GM12878 (cell line): ENCODE measurements at regions not wholly inside any gene's neighbourhood (a gene's known extent, or its start where the extent isn't known, plus 50 kb on each side); places are given as distances from the start of the nearest gene placed in this dataset.

Experiments used
- ATAC-seq: fragments of 200-7000 bp; cut with Tn5 transposase; 3 replicates; pipeline ENCODE4 v1.9.1; 2020; ENCODE audit warnings: mild to moderate bottlenecking, moderate library complexity
- BruUV-seq: library from RNA; stranded (reverse); fragments of 400-500 nt; replicated peaks from 2 replicates; lab custom pipeline; 2021; lab: Mats Ljungman, UMichigan
- CTCF ChIA-PET: fragments of 300-600 bp; sonication (Branson Sonifier 250); formaldehyde crosslinking; extraction: SDS; loops from one replicate; lab custom pipeline; 2021; ENCODE audit warnings: inconsistent platforms; lab: Yijun Ruan, JAX
- POLR2A ChIA-PET: fragments of 350-600 bp; formaldehyde crosslinking; extraction: SDS; loops from one replicate; lab custom pipeline; 2021; ENCODE audit warnings: inconsistent platforms; lab: Charles Lee
- RAD21 ChIA-PET: fragments of 300-600 bp; sonication (Branson Sonifier 250); formaldehyde crosslinking; loops from one replicate; lab custom pipeline; 2023; ENCODE audit warnings: antibody characterized with exemption; ENCODE audit not compliant: unreplicated experiment; lab: Charles Lee
- SMC1A ChIA-PET: fragments of 300-600 bp; sonication (Branson Sonifier 250); formaldehyde crosslinking; loops from one replicate; lab custom pipeline; 2023; ENCODE audit not compliant: unreplicated experiment, uncharacterized antibody; lab: Charles Lee
- DNase-seq: peaks from one replicate; pipeline ENCODE4 v3.0.0-alpha.2; 2011; ENCODE audit warnings: low read depth, low spot score
- FAIRE-seq: peaks from 3 replicates; lab custom pipeline; 2011; peaks lifted over from hg19 to GRCh38; lab: Jason Lieb, UNC
- H2AFZ ChIP-seq: 2 replicates; pipeline ENCODE4 v1.6.0; 2011; ENCODE audit warnings: low read depth, low read length, control low read depth; ENCODE audit not compliant: control insufficient read depth
- H3K27ac ChIP-seq: 2 replicates; pipeline ENCODE4 v1.5.1; 2011; ENCODE audit warnings: control low read depth; ENCODE audit not compliant: control insufficient read depth, insufficient read depth
- H3K27me3 ChIP-seq, 2 experiments: replicated peaks in 1 of 2; 2 replicates each; pipeline versions ENCODE4 v1.6.0 to v1.6.1; 2011; ENCODE audit warnings: low read length in 1 of 2; ENCODE audit not compliant: control insufficient read depth in 2 of 2, insufficient read depth in 2 of 2
- H3K36me3 ChIP-seq, 2 experiments: 2 replicates each; pipeline ENCODE4 v1.5.1; 2011; ENCODE audit warnings: low read length in 1 of 2; ENCODE audit not compliant: control insufficient read depth in 2 of 2, insufficient read depth in 2 of 2
- H3K4me1 ChIP-seq: 2 replicates; pipeline ENCODE4 v1.6.1; 2011; ENCODE audit warnings: mild to moderate bottlenecking, low read length, moderate library complexity, mixed read lengths; ENCODE audit not compliant: control insufficient read depth, insufficient read depth
- H3K4me2 ChIP-seq: 2 replicates; pipeline ENCODE4 v1.6.0; 2011; ENCODE audit warnings: control low read depth; ENCODE audit not compliant: control insufficient read depth, insufficient read depth
- H3K4me3 ChIP-seq: fragments of 200-600 bp; sonication (generic); 2 replicates; pipeline ENCODE4 v1.5.1; 2016
- H3K79me2 ChIP-seq: 2 replicates; pipeline ENCODE4 v1.6.0; 2011; ENCODE audit warnings: low read length; ENCODE audit not compliant: control insufficient read depth, insufficient read depth
- H3K9ac ChIP-seq: 2 replicates; pipeline ENCODE4 v1.8.0; 2011; ENCODE audit warnings: low read length, control low read depth, mixed read lengths; ENCODE audit not compliant: control insufficient read depth, insufficient read depth
- H3K9me3 ChIP-seq: replicated peaks from 3 replicates; pipeline ENCODE4 v1.5.1; 2011; ENCODE audit warnings: mild to moderate bottlenecking, low read length; ENCODE audit not compliant: control insufficient read depth, insufficient read depth
- H4K20me1 ChIP-seq: 2 replicates; pipeline ENCODE4 v1.6.0; 2011; ENCODE audit not compliant: control insufficient read depth, insufficient read depth
- ASH2L ChIP-seq: fragments of 300-600, 200-600 bp; sonication (generic); IDR thresholded peaks from 2 replicates; pipeline ENCODE4 v1.6.1; 2017; ENCODE audit warnings: low read depth, mild to moderate bottlenecking, borderline replicate concordance
- CEBPZ ChIP-seq: fragments of 150-350 bp; IDR thresholded peaks from 2 replicates; pipeline ENCODE4 v1.6.1; 2016; ENCODE audit warnings: low read depth, low read length
- CREM ChIP-seq: IDR thresholded peaks from 2 replicates; pipeline ENCODE4 v1.6.1; 2014; ENCODE audit warnings: antibody characterized with exemption, low read depth
- EGR1 ChIP-seq, 2 experiments: IDR thresholded peaks; 1 replicate in 1 of 2; 2 replicates in 1 of 2; pipeline ENCODE4 v1.6.1; 2011 to 2012; ENCODE audit warnings: low read depth in 2 of 2, low read length in 2 of 2, borderline replicate concordance in 1 of 2, mild to moderate bottlenecking in 1 of 2, moderate library complexity in 1 of 2
- EP300 ChIP-seq, 2 experiments: fragments of 150-350 bp in 1 of 2; IDR thresholded peaks; 2 replicates each; pipeline ENCODE4 v1.6.1; 2011 to 2012; ENCODE audit warnings: low read depth in 2 of 2, low read length in 2 of 2, borderline replicate concordance in 1 of 2, improper control_type of control experiment in 1 of 2, inconsistent platforms in 1 of 2; ENCODE audit not compliant: control insufficient read depth in 1 of 2
- HDAC2 ChIP-seq: fragments of 200-600 bp; sonication (generic); IDR thresholded peaks from 2 replicates; pipeline ENCODE4 v1.6.1; 2017
- IRF3 ChIP-seq: fragments of 450-650 bp; IDR thresholded peaks from 2 replicates; pipeline ENCODE4 v1.6.1; 2014; ENCODE audit warnings: mild to moderate bottlenecking
- KLF5 ChIP-seq: fragments of 450-650 bp; IDR thresholded peaks from 2 replicates; pipeline ENCODE4 v1.6.1; 2014; ENCODE audit warnings: mild to moderate bottlenecking; ENCODE audit not compliant: partially characterized antibody
- NFYA ChIP-seq: IDR thresholded peaks from 2 replicates; pipeline ENCODE4 v1.6.1; 2011; ENCODE audit warnings: low read depth, mild to moderate bottlenecking, low read length, improper control_type of control experiment, borderline replicate concordance
- PAX5 ChIP-seq: IDR thresholded peaks from 2 replicates; pipeline ENCODE4 v1.6.1; 2011; ENCODE audit warnings: low read depth, low read length, borderline replicate concordance
- SMAD1 ChIP-seq: fragments of 450-650 bp; IDR thresholded peaks from 2 replicates; pipeline ENCODE4 v1.6.1; 2018; ENCODE audit warnings: mild to moderate bottlenecking, low read depth; ENCODE audit not compliant: partially characterized antibody
- SPI1 ChIP-seq: IDR thresholded peaks from 2 replicates; pipeline ENCODE4 v1.6.1; 2011; ENCODE audit warnings: low read depth, mild to moderate bottlenecking, low read length, moderate library complexity, borderline replicate concordance; ENCODE audit not compliant: insufficient read depth
- SREBF1 ChIP-seq: IDR thresholded peaks from 2 replicates; pipeline ENCODE4 v1.6.1; 2012; ENCODE audit warnings: mild to moderate bottlenecking, low read length
- SREBF2 ChIP-seq: IDR thresholded peaks from 2 replicates; pipeline ENCODE4 v1.6.1; 2012; ENCODE audit warnings: mild to moderate bottlenecking, low read length
- SRF ChIP-seq, 2 experiments: IDR thresholded peaks; 2 replicates each; pipeline ENCODE4 v1.6.1; 2011; ENCODE audit warnings: low read depth in 2 of 2, low read length in 2 of 2, mild to moderate bottlenecking in 1 of 2, moderate library complexity in 1 of 2
- STAT1 ChIP-seq: fragments of 450-650 bp; conservative IDR thresholded peaks from 2 replicates; pipeline ENCODE4 v1.6.1; 2014; ENCODE audit warnings: antibody characterized with exemption, mild to moderate bottlenecking
- TCF3 ChIP-seq: IDR thresholded peaks from 2 replicates; pipeline ENCODE4 v1.6.1; 2012; ENCODE audit warnings: low read depth, mild to moderate bottlenecking, low read length, borderline replicate concordance; ENCODE audit not compliant: insufficient read depth
- YBX1 ChIP-seq: fragments of 450-650 bp; IDR thresholded peaks from 2 replicates; pipeline ENCODE4 v1.6.1; 2016; ENCODE audit warnings: antibody characterized with exemption
- ZNF384 ChIP-seq: IDR thresholded peaks from 2 replicates; pipeline ENCODE4 v1.6.1; 2012; ENCODE audit warnings: low read depth, mild to moderate bottlenecking, low read length, improper control_type of control experiment, borderline replicate concordance
- ZSCAN29 ChIP-seq: fragments of 450-650 bp; IDR thresholded peaks from 2 replicates; pipeline ENCODE4 v1.6.1; 2017; ENCODE audit warnings: mild to moderate bottlenecking, moderate library complexity
- in situ Hi-C: fragments of 300-500 bp; cut with MboI; formaldehyde crosslinking; loops from 9 replicates; pipeline ENCODE4 v1.14.3; 2018; ENCODE audit warnings: mixed read lengths
- intact Hi-C: fragments of 100-400 bp; cut with micrococcal nuclease; formaldehyde crosslinking; loops from one replicate; pipeline ENCODE4 v1.14.2; 2022; ENCODE audit not compliant: unreplicated experiment

DNA sequence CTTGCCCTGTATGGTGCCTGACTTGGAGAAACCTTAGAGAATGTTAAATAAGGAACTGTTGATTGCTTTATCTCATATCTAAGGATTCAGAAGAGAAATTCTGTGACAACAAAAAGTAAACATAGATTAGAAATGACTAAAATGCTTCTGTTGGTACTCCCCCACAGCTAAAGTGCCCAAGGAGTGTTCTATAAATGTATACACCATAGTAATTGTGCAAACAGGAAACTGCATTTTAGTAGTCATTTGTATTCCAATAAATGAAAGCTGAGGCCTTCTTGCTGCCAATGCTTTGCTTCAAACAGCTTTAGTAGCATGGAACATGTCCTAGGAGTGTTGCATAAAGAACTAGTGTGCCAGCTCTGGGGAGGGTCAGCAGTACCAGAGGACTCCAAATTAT is 343.7 kb upstream of the IRAK1BP1 start:
- Histone ChIP-seq H3K4me2 (no peak overlapping the region), H2AFZ (no peak overlapping the region), H3K9ac (no peak overlapping the region), H3K9me3 (no peaks in the 10 kb centered on the region), H3K4me3 (no peak overlapping the region), H3K36me3 (no peaks in the 10 kb centered on the region), H3K79me2 (no peaks in the 10 kb centered on the region), H3K4me1 (no peaks in the 10 kb centered on the region), H3K27me3 (no peaks in the 10 kb centered on the region), H4K20me1 (no peaks in the 10 kb centered on the region), H3K27ac (no peak overlapping the region)
- FAIRE-seq (no peak), DNase-seq (no peak), ATAC-seq (no peak)
- POLR2A ChIA-PET, result no interaction called here
- in situ Hi-C loops (no loop called here), intact Hi-C loops (no loop called here)
- no TSS peak for BruUV-seq
- TF ChIP-seq CREM (no peak), HDAC2 (no peak), ASH2L (no peak), SPI1 (no peak), KLF5 (no peak), CEBPZ (no peak), YBX1 (no peak), SMAD1 (no peak), SREBF1 (no peak), IRF3 (no peak), SREBF2 (no peak), PAX5 (no peak), STAT1 (no peak), EGR1 (IDR thresholded peaks at IDR 0.05; ENCODE audit: borderline replicate concordance in 1 of 2, low read depth in 2 of 2, low read length in 2 of 2) (no peak), ZSCAN29 (no peak), EP300 (IDR thresholded peaks at IDR 0.05; ENCODE audit: borderline replicate concordance in 1 of 2, control insufficient read depth in 1 of 2, low read depth in 2 of 2, low read length in 2 of 2) (no peak), NFYA (no peak), TCF3 (no peak), SRF (IDR thresholded peaks at IDR 0.05; ENCODE audit: low read depth in 2 of 2, low read length in 2 of 2) (no peak), ZNF384 (no peak)
- SMC1A ChIA-PET, result interaction anchor here (1.4 kb wide), 1 partner anchor 87 kb away, joined by 3 read pairs; no protein-coding TSS in a partner anchor
- RAD21 ChIA-PET, result no interaction called here
- CTCF ChIA-PET, result no interaction called here
